Eye (tissue), 1 donor: ENCODE measurements at regions not wholly inside any gene's neighbourhood (a gene's known extent, or its start where the extent isn't known, plus 50 kb on each side); places are given as distances from the start of the nearest gene placed in this dataset.

Experiments used
- DNase-seq: peaks from one replicate; pipeline ENCODE4 v3.0.0-alpha.2; 2015

- DNase-seq = no peak
Observed at GRCh38 chr11:119788096-119788883, 59.3 kb upstream of the NECTIN1 start.

GRCh38 chr11:119787074-119787461 lies 58.1 kb upstream of the NECTIN1 start:
- no peak for DNase-seq

- DNase-seq = no peak
Observed at GRCh38 chr11:119786431-119787073, 57.6 kb upstream of the NECTIN1 start.

GRCh38 chr11:119785131-119785530 lies 56.1 kb upstream of the NECTIN1 start:
- DNase-seq = no peak

GRCh38 chr11:119784421-119784820 lies 55.4 kb upstream of the NECTIN1 start:
- no peak for DNase-seq

GRCh38 chr11:119783466-119784400 lies 54.7 kb upstream of the NECTIN1 start:
- DNase-seq = no peak

GRCh38 chr11:119782739-119783072 lies 53.7 kb upstream of the NECTIN1 start:
- no peak for DNase-seq

GRCh38 chr11:119782006-119782738 lies 53.2 kb upstream of the NECTIN1 start:
- DNase-seq = no peak

- DNase-seq = no peak
Observed at GRCh38 chr11:119780222-119780953, 51.4 kb upstream of the NECTIN1 start.

GRCh38 chr11:119779195-119780071 lies 50.4 kb upstream of the NECTIN1 start:
- no peak for DNase-seq
